ENCODE measurements at regions not wholly inside any gene's neighbourhood (a gene's known extent, or its start where the extent isn't known, plus 50 kb on each side); places are given as distances from the start of the nearest gene placed in this dataset.

- ChIA-PET POLR2A (no interaction called here), CTCF (interaction anchor here (0.6 kb wide), 1 partner anchor 397 kb away, joined by 3 read pairs; no protein-coding TSS in a partner anchor)
- H3K4me1 Mint-ChIP-seq, result no peaks in the 10 kb centered on the region; the same call in 1 of the 2 replicates
- peaks cover 10% of the 10 kb centered on the region for H3K27me3 Mint-ChIP-seq (ENCODE audit: low read depth)
- TF ChIP-seq GABPB1 (CRISPR knock-in tag; IDR thresholded peaks at IDR 0.05) (no peak), ESRRA (CRISPR knock-in tag; IDR thresholded peaks at IDR 0.05; ENCODE audit: borderline replicate concordance) (no peak), E2F5 (CRISPR knock-in tag; IDR thresholded peaks at IDR 0.05) (no peak)
- TF ChIP-seq, protein P1, sequence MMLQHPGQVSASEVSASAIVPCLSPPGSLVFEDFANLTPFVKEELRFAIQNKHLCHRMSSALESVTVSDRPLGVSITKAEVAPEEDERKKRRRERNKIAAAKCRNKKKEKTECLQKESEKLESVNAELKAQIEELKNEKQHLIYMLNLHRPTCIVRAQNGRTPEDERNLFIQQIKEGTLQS (CRISPR knock-in tag; conservative IDR thresholded peaks at IDR 0.05), result no peak
- TF ChIP-seq, protein P2, sequence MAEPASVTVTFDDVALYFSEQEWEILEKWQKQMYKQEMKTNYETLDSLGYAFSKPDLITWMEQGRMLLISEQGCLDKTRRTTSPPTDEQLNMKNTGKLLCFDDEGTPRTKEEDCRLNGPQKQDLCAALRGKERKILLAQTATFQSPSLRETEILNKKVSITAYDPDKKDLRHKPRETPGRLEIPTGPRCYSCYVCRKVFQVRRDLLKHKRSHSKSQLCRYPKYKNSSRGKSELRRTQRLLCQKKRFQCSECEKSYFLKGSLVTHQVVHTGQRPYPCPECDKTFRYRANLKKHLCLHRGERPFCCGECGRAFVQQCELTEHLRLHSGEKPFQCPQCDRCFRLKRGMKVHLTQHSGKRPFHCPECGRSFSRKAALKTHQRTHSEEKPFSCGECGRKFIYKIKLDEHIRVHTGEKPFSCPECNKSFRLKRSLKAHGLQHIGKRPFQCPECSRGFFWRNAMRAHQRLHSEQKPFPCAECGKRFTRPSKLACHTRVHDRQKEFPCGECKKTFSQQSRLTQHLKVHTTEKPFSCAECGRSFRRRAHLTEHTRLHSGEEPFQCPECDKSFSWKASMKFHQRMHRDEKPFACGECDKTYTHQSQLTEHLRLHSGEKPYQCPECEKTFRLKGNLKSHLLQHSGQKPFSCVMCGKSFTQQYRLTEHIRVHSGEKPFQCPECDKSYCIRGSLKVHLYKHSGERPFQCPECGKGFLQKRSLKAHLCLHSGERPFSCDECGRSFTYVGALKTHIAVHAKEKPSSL (CRISPR knock-in tag; conservative IDR thresholded peaks at IDR 0.05), result no peak
- DNase-seq (ENCODE audit: low spot score) (no peak), ATAC-seq (no peak)
- H3K36me3 Mint-ChIP-seq, result no peaks in the 10 kb centered on the region
- H3K9me3 Mint-ChIP-seq, result no peaks in the 10 kb centered on the region
- H3K27ac Mint-ChIP-seq, result no peak overlapping the region
- H3K4me3 Mint-ChIP-seq, result no peak overlapping the region
Measured at GRCh38 chr5:5884593-5884992, 462.1 kb downstream of the ICE1 start.

DNA sequence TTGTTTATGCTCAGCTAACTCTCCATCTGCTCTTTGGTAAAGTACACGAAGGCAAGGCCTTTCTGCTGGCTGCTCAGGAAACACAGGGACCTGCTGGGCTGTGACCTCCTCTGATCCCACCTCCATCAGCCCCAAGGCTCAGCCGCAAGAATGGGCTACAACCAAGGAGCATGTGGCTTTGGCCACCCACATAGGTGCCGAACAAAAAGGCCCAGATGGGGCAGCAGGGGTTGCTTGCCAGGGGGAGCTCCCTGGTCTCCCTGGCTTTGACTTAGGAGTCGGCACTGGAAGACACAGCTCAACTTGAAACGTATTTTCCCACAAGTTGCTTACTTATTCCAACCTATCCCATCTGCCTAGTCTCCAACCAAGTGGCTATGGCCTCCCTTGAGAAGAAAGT lies 461.1 kb downstream of the ICE1 start:
- no peak overlapping the region for H3K27ac Mint-ChIP-seq
- no peak for DNase-seq (ENCODE audit: low spot score)
- H3K9me3 Mint-ChIP-seq, result no peaks in the 10 kb centered on the region
- no peaks in the 10 kb centered on the region for H3K36me3 Mint-ChIP-seq
- peaks cover 10% of the 10 kb centered on the region for H3K27me3 Mint-ChIP-seq (ENCODE audit: low read depth)
- TF ChIP-seq, protein P3, sequence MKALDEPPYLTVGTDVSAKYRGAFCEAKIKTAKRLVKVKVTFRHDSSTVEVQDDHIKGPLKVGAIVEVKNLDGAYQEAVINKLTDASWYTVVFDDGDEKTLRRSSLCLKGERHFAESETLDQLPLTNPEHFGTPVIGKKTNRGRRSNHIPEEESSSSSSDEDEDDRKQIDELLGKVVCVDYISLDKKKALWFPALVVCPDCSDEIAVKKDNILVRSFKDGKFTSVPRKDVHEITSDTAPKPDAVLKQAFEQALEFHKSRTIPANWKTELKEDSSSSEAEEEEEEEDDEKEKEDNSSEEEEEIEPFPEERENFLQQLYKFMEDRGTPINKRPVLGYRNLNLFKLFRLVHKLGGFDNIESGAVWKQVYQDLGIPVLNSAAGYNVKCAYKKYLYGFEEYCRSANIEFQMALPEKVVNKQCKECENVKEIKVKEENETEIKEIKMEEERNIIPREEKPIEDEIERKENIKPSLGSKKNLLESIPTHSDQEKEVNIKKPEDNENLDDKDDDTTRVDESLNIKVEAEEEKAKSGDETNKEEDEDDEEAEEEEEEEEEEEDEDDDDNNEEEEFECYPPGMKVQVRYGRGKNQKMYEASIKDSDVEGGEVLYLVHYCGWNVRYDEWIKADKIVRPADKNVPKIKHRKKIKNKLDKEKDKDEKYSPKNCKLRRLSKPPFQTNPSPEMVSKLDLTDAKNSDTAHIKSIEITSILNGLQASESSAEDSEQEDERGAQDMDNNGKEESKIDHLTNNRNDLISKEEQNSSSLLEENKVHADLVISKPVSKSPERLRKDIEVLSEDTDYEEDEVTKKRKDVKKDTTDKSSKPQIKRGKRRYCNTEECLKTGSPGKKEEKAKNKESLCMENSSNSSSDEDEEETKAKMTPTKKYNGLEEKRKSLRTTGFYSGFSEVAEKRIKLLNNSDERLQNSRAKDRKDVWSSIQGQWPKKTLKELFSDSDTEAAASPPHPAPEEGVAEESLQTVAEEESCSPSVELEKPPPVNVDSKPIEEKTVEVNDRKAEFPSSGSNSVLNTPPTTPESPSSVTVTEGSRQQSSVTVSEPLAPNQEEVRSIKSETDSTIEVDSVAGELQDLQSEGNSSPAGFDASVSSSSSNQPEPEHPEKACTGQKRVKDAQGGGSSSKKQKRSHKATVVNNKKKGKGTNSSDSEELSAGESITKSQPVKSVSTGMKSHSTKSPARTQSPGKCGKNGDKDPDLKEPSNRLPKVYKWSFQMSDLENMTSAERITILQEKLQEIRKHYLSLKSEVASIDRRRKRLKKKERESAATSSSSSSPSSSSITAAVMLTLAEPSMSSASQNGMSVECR (CRISPR knock-in tag; IDR thresholded peaks at IDR 0.05; ENCODE audit: borderline replicate concordance), result no peak
- no peak for TF ChIP-seq ZBTB43 (CRISPR knock-in tag; IDR thresholded peaks at IDR 0.05)
- TF ChIP-seq ATF1 (CRISPR knock-in tag; IDR thresholded peaks at IDR 0.05), result no peak
- TF ChIP-seq, protein P2 (CRISPR knock-in tag; conservative IDR thresholded peaks at IDR 0.05), result no peak
- TF ChIP-seq, protein P4, sequence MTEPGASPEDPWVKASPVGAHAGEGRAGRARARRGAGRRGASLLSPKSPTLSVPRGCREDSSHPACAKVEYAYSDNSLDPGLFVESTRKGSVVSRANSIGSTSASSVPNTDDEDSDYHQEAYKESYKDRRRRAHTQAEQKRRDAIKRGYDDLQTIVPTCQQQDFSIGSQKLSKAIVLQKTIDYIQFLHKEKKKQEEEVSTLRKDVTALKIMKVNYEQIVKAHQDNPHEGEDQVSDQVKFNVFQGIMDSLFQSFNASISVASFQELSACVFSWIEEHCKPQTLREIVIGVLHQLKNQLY (CRISPR knock-in tag; IDR thresholded peaks at IDR 0.05), result no peak
- no peak for TF ChIP-seq ERG (CRISPR knock-in tag; IDR thresholded peaks at IDR 0.05)
- TF ChIP-seq NR3C1 (CRISPR knock-in tag; conservative IDR thresholded peaks at IDR 0.05; ENCODE audit: low read depth), result no peak
- no peak for TF ChIP-seq ELF4 (CRISPR knock-in tag; IDR thresholded peaks at IDR 0.05; ENCODE audit: low read depth)
- TF ChIP-seq, protein P5, sequence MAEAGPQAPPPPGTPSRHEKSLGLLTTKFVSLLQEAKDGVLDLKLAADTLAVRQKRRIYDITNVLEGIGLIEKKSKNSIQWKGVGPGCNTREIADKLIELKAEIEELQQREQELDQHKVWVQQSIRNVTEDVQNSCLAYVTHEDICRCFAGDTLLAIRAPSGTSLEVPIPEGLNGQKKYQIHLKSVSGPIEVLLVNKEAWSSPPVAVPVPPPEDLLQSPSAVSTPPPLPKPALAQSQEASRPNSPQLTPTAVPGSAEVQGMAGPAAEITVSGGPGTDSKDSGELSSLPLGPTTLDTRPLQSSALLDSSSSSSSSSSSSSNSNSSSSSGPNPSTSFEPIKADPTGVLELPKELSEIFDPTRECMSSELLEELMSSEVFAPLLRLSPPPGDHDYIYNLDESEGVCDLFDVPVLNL (CRISPR knock-in tag; IDR thresholded peaks at IDR 0.05; ENCODE audit: borderline replicate concordance, low read depth), result no peak
- TF ChIP-seq, protein P6, sequence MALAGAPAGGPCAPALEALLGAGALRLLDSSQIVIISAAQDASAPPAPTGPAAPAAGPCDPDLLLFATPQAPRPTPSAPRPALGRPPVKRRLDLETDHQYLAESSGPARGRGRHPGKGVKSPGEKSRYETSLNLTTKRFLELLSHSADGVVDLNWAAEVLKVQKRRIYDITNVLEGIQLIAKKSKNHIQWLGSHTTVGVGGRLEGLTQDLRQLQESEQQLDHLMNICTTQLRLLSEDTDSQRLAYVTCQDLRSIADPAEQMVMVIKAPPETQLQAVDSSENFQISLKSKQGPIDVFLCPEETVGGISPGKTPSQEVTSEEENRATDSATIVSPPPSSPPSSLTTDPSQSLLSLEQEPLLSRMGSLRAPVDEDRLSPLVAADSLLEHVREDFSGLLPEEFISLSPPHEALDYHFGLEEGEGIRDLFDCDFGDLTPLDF (CRISPR knock-in tag; IDR thresholded peaks at IDR 0.05), result no peak
- TF ChIP-seq PREB (CRISPR knock-in tag; IDR thresholded peaks at IDR 0.05; ENCODE audit: borderline replicate concordance), result no peak
- no peak overlapping the region for H3K4me3 Mint-ChIP-seq
- POLR2A ChIA-PET, result no interaction called here
- CTCF ChIA-PET, result interaction anchor here (2.0 kb wide), 1 partner anchor 388 kb away, joined by 7 read pairs; no protein-coding TSS in a partner anchor
- H3K4me1 Mint-ChIP-seq, result peaks cover 3% of the 10 kb centered on the region
- no peak for ATAC-seq
